GOT3 (cell line): ENCODE measurements at regions not wholly inside any gene's neighbourhood (a gene's known extent, or its start where the extent isn't known, plus 50 kb on each side); places are given as distances from the start of the nearest gene placed in this dataset.

ENCODE experiments used
- DNase-seq: peaks from one replicate; lab custom pipeline; 2025; ENCODE audit warnings: mixed read lengths; lab: John Stamatoyannopoulos, UW

DNA sequence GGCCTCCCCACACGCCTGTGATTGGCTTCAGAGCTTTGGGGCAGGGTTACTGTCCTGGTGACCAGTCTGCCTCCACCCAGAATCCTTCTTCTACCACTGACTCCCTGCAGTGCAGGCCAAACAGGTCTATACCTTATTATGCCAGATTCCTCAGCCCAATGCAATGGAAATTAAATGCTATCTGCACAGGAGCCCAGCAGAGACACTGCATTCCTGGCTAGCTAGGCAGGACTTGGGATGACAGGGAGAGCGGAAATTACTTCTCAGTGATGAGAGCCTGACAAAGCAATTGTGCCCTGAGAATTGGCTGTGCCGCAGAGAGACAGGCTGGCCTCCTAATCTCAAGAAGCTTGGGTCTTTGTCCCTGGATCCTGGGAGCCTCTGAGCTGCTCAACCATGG is 143.8 kb upstream of the NCAM1 start:
- no peak for DNase-seq

DNA sequence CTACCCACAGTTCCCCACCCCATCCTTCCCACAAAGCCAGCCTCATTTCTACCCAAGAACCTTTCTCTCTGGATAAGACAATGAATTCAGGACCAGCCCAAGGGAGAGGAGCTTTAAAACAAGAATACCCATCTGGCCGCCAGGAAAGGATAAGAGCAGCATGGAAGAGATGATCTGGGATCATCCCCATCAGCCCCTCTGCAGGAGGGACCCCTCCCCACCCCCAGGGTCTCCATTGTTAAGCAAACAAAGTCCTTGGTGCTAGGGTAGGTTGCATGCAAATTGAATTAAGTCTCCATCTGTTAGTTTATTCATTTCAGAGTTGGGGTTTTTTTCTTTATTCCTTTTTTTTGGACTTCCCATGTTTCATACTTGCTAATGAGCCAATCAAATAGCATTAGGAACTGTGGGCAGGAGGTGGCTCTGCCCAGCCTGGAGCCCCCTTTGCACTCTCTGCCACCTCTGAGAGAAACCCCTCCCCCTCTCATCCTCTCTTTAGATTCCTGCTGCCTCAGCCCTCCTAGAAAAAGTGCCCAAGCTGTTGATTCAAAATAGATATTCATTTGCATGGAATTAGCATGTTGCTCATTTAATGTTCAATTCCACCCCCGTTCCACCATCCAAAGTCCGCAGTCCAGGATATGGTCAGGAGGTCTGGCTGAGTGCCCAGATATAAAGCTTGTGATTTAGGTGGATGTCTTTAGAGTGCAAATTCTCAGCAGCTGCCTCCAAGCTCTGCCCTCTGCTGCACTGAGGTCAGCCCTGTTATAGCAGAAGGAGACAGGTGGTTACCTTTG is 138.5 kb upstream of the NCAM1 start:
- no peak for DNase-seq

DNA sequence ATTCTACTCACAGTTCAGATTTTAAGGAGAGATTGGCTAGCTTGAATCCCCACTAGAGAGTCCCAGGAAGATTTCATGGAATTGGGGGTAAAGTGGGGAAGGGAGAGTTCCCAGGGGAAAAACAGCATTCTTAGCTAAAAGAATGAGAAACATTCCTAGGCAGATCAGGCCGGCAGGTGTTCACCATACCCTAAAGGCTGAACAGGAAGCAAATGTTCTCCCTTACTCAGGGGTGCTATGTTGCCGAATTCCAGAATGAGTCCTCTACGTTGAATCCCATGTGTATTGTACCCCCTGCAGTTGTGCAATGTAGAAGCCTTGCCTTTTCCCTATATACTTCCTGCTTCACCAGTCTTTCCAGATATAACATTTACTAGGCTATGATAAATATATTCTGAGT is 135.2 kb upstream of the NCAM1 start:
- no peak for DNase-seq

DNA sequence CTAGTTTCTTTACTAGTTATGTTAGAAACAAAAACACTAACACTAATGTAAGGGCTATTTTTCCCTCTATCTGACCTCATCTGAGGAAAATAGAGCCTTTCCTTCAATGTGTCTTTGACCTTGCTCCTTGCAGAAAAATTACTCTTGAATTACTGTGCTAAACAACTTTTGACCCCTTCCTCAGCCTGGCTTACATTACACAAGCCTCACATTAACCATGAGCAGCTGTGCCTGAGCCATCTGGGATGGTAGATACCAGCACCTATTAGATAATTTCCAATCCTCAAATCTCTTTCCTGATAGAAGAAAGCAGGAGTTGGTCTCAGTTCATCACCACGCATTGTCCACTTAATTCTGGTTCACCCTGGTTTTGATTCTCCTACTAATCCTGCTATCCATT is 134.4 kb upstream of the NCAM1 start:
- no peak for DNase-seq

DNA sequence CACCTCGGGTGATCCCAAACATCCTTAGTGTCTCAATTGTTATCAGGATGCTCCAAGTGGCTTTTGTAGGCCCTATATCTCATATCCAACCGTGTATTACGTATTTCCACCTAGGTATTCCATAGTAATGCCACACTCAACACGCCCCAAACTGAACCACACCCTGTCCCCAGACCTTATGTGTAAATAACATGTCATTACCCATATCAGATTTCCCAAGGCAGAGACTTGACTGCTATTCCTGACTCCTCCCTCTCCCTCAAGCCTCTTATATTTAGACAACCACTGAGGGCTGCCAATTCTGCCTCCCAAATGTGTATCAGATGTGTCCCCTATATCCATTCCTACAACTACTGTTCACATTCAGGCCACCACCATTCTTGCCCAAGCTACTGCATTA is 132.8 kb upstream of the NCAM1 start:
- DNase-seq, result no peak

DNA sequence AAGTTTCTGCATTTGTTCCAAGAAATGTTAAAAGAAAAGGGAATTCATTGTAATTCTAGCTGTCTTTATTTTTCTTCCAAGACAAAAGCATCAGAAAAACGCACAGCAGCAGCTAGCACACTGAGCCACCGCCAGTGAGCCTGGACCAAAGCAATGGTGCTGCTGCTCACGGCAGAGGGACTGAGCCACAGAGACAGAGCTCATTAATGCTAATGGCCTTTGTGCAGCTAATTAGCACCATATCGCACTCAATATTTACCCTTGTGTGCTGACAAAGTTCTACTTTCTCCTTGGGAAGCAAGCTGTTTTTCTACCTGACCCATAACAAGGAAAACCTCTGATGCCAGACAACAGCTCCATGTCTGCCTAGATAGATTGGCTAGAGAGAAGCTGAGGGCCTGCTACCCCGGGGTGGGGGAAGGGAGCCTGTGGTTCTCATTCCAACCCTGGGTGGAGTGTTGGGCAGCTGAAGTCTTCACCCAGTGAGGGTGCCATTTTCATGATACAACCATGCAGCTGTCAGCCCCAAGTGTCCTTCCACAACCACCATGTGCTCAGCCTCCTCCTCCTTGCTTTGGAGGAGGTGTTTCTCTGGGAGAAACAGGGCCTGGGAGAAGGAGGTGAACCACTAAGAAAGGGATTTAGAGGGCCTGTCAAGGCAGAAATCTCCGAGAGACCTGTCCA is 131.1 kb upstream of the NCAM1 start:
- no peak for DNase-seq

DNA sequence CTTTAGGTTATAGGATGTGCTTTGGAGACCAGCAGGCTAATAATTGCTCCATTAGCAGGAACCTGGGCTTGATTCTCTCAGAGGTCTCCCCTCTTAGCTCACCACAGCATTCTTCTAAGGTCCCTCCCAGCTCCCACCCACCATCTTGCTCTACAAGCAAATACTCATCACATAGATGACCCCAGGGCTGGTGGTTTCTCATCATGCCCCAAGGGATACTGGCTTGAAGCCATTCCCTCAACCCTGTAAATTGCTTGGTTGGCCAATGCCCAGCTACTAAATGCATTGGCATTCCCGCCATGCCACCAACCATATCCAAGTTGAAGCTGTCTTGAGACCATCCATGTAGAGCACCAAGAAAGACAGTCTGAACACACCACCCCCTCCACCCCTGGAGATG is 130.2 kb upstream of the NCAM1 start:
- DNase-seq, result no peak

DNA sequence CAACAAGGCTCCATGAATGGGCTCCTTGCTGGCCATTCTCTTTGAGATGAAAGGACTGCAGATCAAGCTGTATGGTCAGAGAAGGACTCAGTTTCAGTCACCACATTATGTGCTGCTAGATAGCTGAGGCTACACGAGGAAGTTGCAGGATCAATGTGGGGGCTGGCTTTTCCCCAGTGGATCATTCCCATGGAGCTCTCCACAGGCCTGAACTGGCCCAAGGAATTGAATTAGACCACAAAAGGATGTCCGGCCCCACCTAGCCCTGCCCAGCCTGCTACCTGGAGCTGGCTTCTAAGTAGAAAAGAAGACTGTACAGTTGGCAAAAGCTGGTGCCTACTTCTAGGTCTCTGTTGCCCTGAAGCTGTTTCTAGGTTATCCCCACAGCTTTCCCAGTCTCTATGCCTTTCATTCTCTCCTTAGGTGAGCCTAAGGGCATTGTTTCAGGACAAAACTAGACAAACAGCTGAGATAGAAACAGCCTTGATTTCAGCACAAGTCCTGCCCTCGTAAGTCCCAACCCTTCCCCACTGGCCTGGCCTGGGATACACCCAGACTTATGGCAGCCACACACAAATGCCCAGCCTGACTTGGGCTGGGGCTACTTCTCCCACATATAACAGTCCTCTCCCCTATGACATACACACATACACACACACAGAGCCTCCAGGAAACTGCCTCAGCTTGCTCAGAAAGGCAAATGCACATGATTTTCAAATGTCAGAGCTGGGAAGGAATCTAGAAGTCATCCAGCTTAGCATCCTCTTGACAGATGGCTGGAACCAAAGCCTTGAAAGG is 129.1 kb upstream of the NCAM1 start:
- DNase-seq, result no peak

DNA sequence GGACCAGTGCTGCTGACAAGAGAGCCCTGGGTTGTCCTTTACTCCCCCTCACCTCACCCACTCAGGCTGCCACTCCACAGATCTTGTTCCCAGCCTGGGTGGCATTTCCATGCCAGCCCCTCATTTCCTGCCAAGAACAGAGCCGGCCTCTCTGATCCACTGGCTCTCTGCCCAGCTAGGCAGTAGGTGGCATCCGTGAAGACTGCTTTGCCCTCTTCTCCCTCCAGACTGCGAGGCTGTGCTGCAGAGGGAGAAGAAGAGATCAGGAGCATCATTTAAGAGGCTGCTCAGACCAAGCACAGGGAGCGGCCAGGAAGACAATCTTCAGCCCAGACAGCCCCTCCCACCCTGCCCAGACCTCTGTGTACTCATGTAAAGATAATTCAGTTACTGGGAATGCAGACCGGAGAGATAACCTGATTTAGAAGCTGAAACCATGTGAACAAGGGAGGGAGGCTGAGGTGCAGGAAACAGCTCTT is 126.9 kb upstream of the NCAM1 start:
- DNase-seq, result no peak

DNA sequence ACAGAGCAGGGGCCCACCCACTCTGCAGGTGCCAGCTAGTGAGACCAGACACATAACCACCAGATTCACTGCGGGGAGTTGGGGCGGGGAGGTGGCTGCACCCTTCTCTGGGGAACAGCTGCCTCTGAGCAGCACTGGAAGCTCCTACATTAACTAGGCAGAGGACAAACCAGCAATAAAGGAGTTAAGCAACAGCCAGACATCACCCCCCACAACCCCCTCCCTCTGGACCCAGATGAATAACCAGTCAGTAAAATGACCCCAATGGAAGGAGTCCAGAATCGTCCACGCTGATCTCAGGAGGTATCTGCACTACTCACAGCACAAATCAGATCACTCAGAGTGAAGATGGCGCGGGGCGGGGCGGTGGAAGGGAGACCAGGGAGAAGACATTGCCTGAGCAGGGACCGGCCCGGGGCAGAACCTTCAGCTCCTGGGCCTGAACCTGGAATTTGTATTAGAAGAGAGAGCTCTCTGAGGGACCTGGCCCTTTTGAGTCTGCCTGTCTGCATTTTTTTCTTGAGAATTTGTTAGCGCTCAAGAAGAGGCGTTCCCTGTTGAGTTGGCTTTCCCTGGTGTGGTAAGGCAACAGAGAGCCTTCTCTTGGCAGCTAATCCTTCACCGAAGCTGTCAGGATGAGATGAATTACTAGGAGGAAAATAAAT is 125.5 kb upstream of the NCAM1 start:
- no peak for DNase-seq

DNA sequence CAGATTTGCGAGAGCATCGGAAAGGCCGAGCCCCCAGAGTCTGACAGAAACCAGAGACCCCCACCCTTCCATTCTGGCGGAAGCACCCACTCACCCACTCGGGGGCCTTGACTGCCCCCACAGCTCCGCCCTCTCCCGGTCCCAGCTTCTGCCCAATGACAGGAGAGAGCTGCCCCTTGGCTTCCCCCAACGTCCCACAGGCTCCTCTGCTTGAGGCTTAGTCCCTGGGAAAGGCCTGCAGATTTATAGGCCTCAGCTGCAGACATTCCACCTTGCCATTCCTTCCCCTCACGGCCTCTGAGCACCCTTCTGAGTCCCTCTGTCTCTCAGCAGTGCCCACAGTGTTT is 125.0 kb upstream of the NCAM1 start:
- DNase-seq, result no peak

DNA sequence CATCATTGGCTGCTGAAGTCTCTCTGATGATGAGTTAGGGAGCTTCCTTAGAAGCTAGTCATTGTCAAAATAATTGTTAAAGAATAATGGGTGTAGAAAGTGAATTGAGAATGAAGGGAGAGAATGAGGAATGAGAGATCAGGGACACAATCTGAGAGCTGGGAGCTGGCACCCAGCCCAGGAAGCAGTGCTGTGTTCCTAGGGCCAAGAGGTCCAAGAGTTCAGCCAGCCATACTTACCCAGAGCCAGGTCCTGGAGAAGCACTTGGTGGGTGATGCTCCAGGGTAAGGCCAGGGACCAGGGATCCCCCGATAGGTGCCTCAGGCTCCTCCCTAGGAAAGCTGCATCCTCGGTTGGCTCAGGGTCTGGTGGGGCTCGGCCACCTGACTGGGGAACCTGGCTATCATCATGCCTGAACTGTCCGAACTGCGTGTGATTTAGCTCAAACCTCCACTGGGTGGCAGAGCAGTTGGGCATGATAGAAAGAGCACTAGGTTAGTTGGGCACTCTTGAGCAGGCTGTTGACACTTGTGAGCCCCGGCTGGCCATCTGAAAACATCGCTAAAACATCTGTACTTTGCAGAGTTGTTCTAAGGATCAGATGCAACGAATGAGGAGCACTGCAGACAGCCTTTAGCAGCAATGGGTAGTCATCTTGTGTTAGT is 123.9 kb upstream of the NCAM1 start:
- DNase-seq, result no peak

DNA sequence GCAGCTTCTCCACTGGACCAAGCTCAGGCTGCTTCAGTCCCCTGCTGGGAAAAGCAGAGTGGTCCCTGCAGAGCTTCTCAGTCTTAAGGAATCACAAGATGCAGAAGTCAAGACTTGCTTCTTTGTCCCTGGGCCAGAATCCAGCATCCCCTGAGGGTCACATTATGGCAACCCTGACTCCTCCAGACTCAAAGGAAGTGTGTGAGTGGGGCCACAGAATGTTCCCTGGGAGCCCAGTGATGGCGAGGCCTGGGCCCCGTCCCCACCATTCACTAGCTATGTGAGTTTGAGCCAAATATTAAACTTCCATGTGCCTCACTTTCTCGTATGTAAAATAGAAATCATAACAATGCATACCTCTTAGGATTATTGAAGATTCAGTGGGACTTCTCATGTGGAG is 122.2 kb upstream of the NCAM1 start:
- no peak for DNase-seq

DNA sequence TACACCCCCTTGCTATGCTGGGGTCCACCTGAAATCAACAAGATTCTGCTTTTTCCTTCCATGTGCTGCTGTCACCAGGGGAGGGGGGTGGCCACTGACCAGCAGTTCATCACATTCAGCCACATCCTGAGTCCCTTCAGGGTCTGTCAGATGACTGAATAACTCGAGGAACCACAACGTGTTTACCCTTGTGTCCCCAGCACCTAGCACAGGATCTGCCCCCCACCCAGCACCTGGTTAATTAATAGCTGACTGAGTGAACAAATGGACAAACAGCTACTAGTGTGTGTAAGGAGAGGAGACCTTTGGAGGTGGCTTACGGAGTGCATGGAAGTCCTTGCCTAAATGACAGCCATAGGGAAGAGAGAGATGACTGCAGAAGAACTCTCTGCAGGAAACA is 119.5 kb upstream of the NCAM1 start:
- no peak for DNase-seq

DNA sequence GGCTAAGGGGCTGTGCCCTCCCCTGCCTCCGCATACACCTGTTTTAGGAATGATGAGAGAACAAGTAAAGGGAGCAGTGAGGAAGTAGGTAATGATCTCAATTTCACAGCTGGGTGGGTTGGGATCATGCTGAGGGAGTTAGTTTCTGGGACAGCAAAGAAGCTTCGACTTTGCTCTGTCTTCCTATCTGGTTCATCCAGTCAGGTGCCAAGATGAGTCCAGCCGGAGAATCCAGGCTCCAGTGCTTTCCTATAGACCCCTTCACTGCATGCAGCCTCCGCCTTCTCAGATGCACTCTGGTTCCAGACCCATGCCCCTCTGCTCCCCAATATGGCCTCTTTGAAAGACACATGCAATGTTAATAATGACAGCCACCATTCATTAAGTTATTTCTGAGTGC is 119.1 kb upstream of the NCAM1 start:
- no peak for DNase-seq

DNA sequence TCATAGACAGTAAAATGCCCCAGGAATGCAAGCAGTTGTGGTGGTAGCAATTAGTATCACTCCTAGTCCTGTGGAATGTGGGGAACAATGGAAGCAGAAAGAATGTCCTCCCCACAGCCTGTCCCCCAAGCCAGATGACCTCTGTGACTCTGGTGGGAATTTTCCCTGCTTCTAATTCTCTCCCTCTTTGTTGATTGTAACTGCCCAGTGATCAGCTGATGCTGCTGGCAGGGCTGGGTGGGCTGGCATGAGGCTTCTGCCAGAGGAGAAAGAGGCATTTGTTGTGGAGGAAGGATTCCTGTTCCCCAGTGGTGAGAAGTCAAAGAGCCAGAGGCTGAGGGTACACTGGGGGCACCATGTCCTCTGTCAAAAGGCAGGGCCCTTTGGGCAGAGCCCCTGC is 116.7 kb upstream of the NCAM1 start:
- no peak for DNase-seq

DNA sequence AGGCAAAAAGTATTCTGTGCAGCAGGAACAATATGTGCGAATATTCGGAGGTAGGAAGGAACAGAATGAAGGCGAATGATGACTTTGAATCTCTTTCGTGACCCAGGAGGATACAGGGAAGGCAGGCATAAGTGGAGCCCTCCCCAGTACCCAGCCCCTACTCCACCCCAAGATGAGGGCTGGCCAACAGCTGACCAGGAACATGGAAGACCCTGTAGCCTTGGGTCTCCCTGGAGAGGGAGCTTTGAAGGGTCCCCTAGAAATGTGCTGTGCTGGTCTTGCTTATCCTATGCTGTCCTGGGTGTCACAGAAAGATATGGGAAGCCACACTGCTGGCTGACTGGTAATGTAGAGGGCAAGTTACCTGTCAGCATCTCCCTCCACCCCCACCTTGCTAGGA is 113.7 kb upstream of the NCAM1 start:
- DNase-seq, result no peak

DNA sequence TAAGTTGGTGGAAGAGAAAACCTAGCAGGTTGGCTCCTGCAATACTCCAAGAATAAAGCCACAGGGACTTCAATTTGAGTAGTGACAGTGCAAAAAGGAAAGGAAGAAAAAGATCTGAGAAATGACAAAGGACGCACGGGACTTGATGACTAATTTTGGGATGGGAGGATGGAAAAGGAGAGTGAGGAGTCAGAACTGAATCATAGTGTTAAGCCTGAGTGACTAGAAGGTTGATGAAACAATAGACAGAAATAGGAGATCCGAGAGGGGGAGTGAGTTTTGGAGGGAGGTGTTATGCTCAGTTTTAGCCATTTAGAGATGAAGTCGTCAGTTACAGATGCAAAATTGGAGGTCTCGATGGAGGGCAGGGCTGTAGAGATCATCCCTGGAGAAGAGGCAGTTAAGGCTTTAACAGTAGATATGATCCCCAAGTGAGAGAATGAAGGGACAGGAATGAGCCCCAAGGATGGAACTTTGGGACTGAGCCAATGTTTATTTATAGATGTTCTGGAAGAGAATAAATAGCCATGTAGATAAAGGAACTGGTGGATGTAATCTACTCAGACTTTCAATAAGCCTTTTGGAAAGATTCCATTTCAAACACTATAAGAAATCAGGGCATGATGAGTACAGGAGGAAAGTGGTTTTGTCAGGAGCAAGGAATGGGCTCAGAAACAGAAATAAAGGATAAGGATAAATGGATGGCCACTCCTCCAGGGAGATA is 108.9 kb upstream of the NCAM1 start:
- no peak for DNase-seq

DNA sequence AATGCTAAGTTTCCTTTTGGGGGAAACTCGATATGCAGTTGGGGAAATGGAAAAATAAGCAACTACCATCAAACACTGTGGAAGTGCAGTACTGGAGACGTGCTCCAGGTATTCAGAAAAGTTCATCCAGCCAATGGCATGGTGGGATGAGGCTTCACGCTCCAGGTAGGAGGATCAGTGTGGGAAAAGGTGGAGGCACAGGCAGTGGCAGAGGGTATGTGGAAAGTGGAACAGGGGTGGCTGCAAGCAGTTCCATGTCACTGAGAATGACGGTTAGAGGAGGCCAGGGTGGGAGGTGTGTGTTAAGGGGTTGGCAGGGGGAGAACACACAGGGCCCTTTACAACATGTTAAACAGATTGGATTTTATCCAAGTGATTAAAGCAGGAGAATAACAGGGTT is 105.1 kb upstream of the NCAM1 start:
- DNase-seq, result no peak

DNA sequence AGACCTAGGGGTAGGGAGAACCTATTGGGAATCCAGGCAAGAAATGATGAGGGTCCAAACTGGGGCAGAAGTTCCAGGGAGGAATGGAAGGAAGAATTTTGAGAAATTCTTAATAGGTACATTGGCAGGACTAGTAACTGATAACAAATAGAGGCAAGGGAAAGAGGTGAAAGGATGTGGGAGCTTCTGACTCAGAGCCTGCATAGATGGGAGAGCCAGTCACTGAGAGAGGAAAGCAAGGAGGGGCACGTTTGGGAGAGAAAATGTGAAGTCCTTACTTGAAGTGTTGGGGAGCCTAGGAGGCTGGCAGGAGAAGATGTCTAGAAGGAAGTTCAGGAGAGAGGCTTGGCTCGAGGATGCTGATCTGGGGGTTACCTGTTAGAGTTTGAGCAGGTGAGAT is 104.6 kb upstream of the NCAM1 start:
- DNase-seq, result no peak
